B cell (primary cell): ENCODE measurements at regions not wholly inside any gene's neighbourhood (a gene's known extent, or its start where the extent isn't known, plus 50 kb on each side); places are given as distances from the start of the nearest gene placed in this dataset.

ENCODE experiments used
- ATAC-seq: fragments of 200-7000 bp; cut with Tn5 transposase; one replicate; pipeline ENCODE4 v1.10.0; 2021; ENCODE audit warnings: low read depth, mild to moderate bottlenecking, moderate number of reproducible peaks, moderate library complexity
- CTCF ChIA-PET: fragments of 350-600 bp; sonication (Branson Sonifier 250); formaldehyde crosslinking; loops from one replicate; lab custom pipeline; 2021; ENCODE audit warnings: antibody characterized with exemption, inconsistent platforms; lab: Charles Lee
- POLR2A ChIA-PET: fragments of 350-600 bp; sonication (Branson Sonifier 250); formaldehyde crosslinking; loops from one replicate; lab custom pipeline; 2021; ENCODE audit warnings: antibody characterized with exemption; lab: Charles Lee
- DNase-seq: peaks from one replicate; pipeline ENCODE4 v3.0.0; 2013
- H2AFZ ChIP-seq: 2 replicates; pipeline ENCODE4 v1.6.1; 2012; ENCODE audit warnings: mild to moderate bottlenecking, low read depth, low read length; ENCODE audit not compliant: insufficient read depth, poor library complexity, severe bottlenecking
- H3K27ac ChIP-seq, 2 donors: 1 replicate in 1 of 2; 2 replicates in 1 of 2; pipeline ENCODE4 v1.5.1; 2012 to 2013; ENCODE audit warnings: low read length in 2 of 2, mild to moderate bottlenecking in 2 of 2, moderate library complexity in 1 of 2
- H3K27me3 ChIP-seq, 4 experiments: fragments of 200-600 bp in 1 of 4; sonication (generic) in 1 of 4; replicated peaks in 1 of 4; 1 replicate in 2 of 4; 2 replicates in 2 of 4; pipeline versions ENCODE4 v1.6.1 to v1.7.0; 2013 to 2016; ENCODE audit warnings: low read length in 3 of 4, mild to moderate bottlenecking in 2 of 4, mixed read lengths in 1 of 4, moderate library complexity in 1 of 4; ENCODE audit not compliant: insufficient read depth in 4 of 4, control insufficient read depth in 3 of 4; ENCODE audit errors: control extremely low read depth in 1 of 4
- H3K36me3 ChIP-seq, 2 experiments: replicated peaks in 1 of 2; 1 replicate in 1 of 2; 2 replicates in 1 of 2; pipeline versions ENCODE4 v1.6.1 to v1.7.1; 2013; ENCODE audit warnings: low read length in 1 of 2; ENCODE audit not compliant: insufficient read depth in 2 of 2, control insufficient read depth in 1 of 2; ENCODE audit errors: control extremely low read depth in 1 of 2, extremely low read depth in 1 of 2
- H3K4me1 ChIP-seq, 2 donors: fragments of 200-600 bp in 1 of 2; sonication (generic) in 1 of 2; 1 replicate in 1 of 2; 2 replicates in 1 of 2; pipeline versions ENCODE4 v1.5.1 to v1.6.1; 2013 to 2017; ENCODE audit warnings: low read length in 2 of 2; ENCODE audit not compliant: control insufficient read depth in 2 of 2, insufficient read depth in 2 of 2
- H3K4me2 ChIP-seq: replicated peaks from 2 replicates; pipeline ENCODE3; 2012; ENCODE audit warnings: mild to moderate bottlenecking, low read depth, low read length; ENCODE audit not compliant: poor library complexity, severe bottlenecking
- H3K4me3 ChIP-seq, 5 experiments: fragments of 200-600 bp in 1 of 5; sonication (generic) in 1 of 5; 1 replicate in 3 of 5; 2 replicates in 2 of 5; pipeline versions ENCODE4 v1.5.1 to v1.7.0; 2011 to 2016; ENCODE audit warnings: low read length in 4 of 5, mild to moderate bottlenecking in 4 of 5, low read depth in 2 of 5, control low read depth in 1 of 5, moderate library complexity in 1 of 5; ENCODE audit not compliant: insufficient read depth in 1 of 5; ENCODE audit errors: control extremely low read depth in 1 of 5, extremely low read depth in 1 of 5
- H3K79me2 ChIP-seq: fragments of 200-600 bp; sonication (generic); one replicate; pipeline ENCODE4 v1.6.0; 2016; ENCODE audit warnings: low read length; ENCODE audit not compliant: control insufficient read depth, insufficient read depth
- H3K9ac ChIP-seq: fragments of 200-600 bp; sonication (generic); 2 replicates; pipeline ENCODE4 v1.6.1; 2017; ENCODE audit warnings: mild to moderate bottlenecking, low read length, moderate library complexity
- H3K9me3 ChIP-seq, 3 donors: one replicate each; pipeline versions ENCODE4 v1.6.1 to v1.7.1; 2013; ENCODE audit warnings: low read length in 2 of 3; ENCODE audit not compliant: control insufficient read depth in 2 of 3, insufficient read depth in 1 of 3; ENCODE audit errors: control extremely low read depth in 1 of 3
- H4K20me1 ChIP-seq: 2 replicates; pipeline ENCODE4 v1.6.0; 2012; ENCODE audit warnings: mild to moderate bottlenecking, low read length; ENCODE audit not compliant: insufficient read depth, control insufficient read depth, poor library complexity, severe bottlenecking
- H3K27ac Mint-ChIP-seq: one replicate; pipeline ENCODE4 v1.8.0; 2021; ENCODE audit warnings: mixed read lengths
- H3K27me3 Mint-ChIP-seq: one replicate; pipeline ENCODE4 v1.8.0; 2021; ENCODE audit warnings: mixed read lengths
- H3K4me1 Mint-ChIP-seq: one replicate; pipeline ENCODE4 v1.8.0; 2021; ENCODE audit warnings: mixed read lengths
- H3K4me3 Mint-ChIP-seq: one replicate; pipeline ENCODE4 v1.8.0; 2021; ENCODE audit warnings: mixed read lengths
- H3K9me3 Mint-ChIP-seq: one replicate; pipeline ENCODE4 v1.8.0; 2022; ENCODE audit warnings: mixed read lengths; ENCODE audit not compliant: insufficient read depth
- EZH2 ChIP-seq: IDR thresholded peaks from 2 replicates; pipeline ENCODE4 v1.6.1; 2012; ENCODE audit warnings: borderline replicate concordance, low read depth, mild to moderate bottlenecking, moderate library complexity, low read length; ENCODE audit not compliant: insufficient read depth, poor library complexity, severe bottlenecking
- WGBS: methylation state at CpG from one replicate; pipeline ENCODE4 v1.1.5; 2013; ENCODE audit warnings: missing lambda C conversion rate; ENCODE audit not compliant: insufficient coverage; 5-methylcytosine and 5-hydroxymethylcytosine counted together
- intact Hi-C: fragments of 100-400 bp; cut with micrococcal nuclease; formaldehyde crosslinking; loops from one replicate; pipeline ENCODE4 v1.10.0; 2022
- TF ChIP-seq, protein P1 (sequence below): fragments of 200-600 bp; IDR thresholded peaks from one replicate; pipeline ENCODE4 v1.8.0; 2022; ENCODE audit warnings: antibody characterized with exemption, mild to moderate bottlenecking

DNA sequence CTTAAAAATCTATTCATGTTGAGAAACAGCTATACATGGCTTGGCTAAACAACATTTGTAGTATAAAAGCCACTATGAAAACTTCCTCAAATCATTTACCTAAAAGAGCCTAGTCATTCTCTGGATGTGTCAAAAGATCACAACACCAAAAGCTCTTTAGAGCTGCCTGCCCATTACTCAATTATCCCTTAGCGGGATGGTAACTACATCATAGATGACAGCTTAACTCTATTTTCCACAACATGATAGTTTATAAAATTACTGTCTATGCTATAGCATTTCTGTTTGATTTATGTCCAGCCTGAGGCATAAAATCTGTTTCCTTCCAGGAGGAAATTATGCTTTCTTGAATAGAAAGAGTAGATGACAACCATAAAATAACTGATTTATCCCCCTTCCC is 777.6 kb upstream of the HS3ST5 start:
- no peaks in the 10 kb centered on the region for H3K79me2 ChIP-seq
- H3K9ac ChIP-seq, result no peak overlapping the region
- no peak overlapping the region for H3K27ac Mint-ChIP-seq
- H3K27me3 Mint-ChIP-seq, result no peaks in the 10 kb centered on the region
- H3K36me3 ChIP-seq, result no peaks in the 10 kb centered on the region
- H2AFZ ChIP-seq, result no peak overlapping the region
- WGBS, result no CpG with 5 or more reads among the region's 1 CpG
- ChIA-PET POLR2A (no interaction called here), CTCF (no interaction called here)
- no peaks in the 10 kb centered on the region for H3K9me3 Mint-ChIP-seq
- ATAC-seq (no peak), DNase-seq (no peak)
- H3K9me3 ChIP-seq, result peaks cover 0 to 4% (median 0%) of the 10 kb centered on the region in 3 donors
- H3K4me1 ChIP-seq, result no peaks in the 10 kb centered on the region
- no peaks in the 10 kb centered on the region for H4K20me1 ChIP-seq
- intact Hi-C loops, result no loop called here
- H3K4me1 Mint-ChIP-seq, result no peaks in the 10 kb centered on the region
- no peaks in the 10 kb centered on the region for H3K27me3 ChIP-seq
- no peak overlapping the region for H3K27ac ChIP-seq
- no peak overlapping the region for H3K4me3 Mint-ChIP-seq
- H3K4me3 ChIP-seq, result no peak overlapping the region
- TF ChIP-seq, protein P1, sequence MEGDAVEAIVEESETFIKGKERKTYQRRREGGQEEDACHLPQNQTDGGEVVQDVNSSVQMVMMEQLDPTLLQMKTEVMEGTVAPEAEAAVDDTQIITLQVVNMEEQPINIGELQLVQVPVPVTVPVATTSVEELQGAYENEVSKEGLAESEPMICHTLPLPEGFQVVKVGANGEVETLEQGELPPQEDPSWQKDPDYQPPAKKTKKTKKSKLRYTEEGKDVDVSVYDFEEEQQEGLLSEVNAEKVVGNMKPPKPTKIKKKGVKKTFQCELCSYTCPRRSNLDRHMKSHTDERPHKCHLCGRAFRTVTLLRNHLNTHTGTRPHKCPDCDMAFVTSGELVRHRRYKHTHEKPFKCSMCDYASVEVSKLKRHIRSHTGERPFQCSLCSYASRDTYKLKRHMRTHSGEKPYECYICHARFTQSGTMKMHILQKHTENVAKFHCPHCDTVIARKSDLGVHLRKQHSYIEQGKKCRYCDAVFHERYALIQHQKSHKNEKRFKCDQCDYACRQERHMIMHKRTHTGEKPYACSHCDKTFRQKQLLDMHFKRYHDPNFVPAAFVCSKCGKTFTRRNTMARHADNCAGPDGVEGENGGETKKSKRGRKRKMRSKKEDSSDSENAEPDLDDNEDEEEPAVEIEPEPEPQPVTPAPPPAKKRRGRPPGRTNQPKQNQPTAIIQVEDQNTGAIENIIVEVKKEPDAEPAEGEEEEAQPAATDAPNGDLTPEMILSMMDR, result no peak
- no peak for TF ChIP-seq EZH2
- H3K4me2 ChIP-seq, result no peak overlapping the region

DNA sequence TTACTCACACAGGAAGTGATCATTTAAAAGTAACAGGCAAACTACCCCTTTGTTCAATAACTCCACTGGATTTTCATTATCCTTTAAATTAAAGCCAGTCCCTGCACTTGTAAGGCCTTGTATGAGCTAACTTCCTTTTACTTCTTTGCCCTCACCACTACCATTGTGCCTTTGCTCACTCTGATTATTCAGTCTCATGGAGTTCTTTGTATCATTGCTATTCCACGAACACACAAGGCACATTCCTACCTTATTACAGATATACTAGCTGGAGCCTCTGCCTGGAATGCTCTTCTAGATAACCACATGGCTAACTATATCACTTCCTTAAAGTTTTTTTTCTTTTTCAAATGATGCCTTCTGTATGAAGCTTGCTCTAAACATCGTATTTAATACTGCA is 748.6 kb upstream of the HS3ST5 start:
- Histone ChIP-seq H2AFZ (no peak overlapping the region), H4K20me1 (no peaks in the 10 kb centered on the region), H3K79me2 (no peaks in the 10 kb centered on the region), H3K4me3 (no peak overlapping the region), H3K36me3 (no peaks in the 10 kb centered on the region), H3K27ac (no peak overlapping the region), H3K4me1 (no peaks in the 10 kb centered on the region), H3K9ac (no peak overlapping the region), H3K27me3 (no peaks in the 10 kb centered on the region), H3K4me2 (no peak overlapping the region), H3K9me3 (no peaks in the 10 kb centered on the region)
- 100% methylated on average over 1 of the region's 2 CpGs for WGBS
- CTCF ChIA-PET, result no interaction called here
- Mint-ChIP-seq H3K4me3 (no peak overlapping the region), H3K9me3 (peaks cover 3% of the 10 kb centered on the region), H3K4me1 (no peaks in the 10 kb centered on the region), H3K27me3 (no peaks in the 10 kb centered on the region), H3K27ac (no peak overlapping the region)
- ATAC-seq (no peak), DNase-seq (no peak)
- intact Hi-C loops, result no loop called here
- no peak for TF ChIP-seq EZH2
- TF ChIP-seq, protein P1, result no peak
- POLR2A ChIA-PET, result no interaction called here
